Sigmoid colon (tissue), 6 donors: ENCODE measurements at regions not wholly inside any gene's neighbourhood (a gene's known extent, or its start where the extent isn't known, plus 50 kb on each side); places are given as distances from the start of the nearest gene placed in this dataset.

Source experiments
- DNase-seq: peaks from one replicate; pipeline ENCODE4 v3.0.0-alpha.2; 2019
- H3K27ac ChIP-seq, 4 donors: fragments of 200-600 bp; sonication (generic); one replicate each; pipeline ENCODE4 v1.5.1; 2016 to 2019; ENCODE audit warnings: mild to moderate bottlenecking in 1 of 4
- H3K27me3 ChIP-seq, 3 donors: fragments of 200-600 bp; sonication (generic); one replicate each; pipeline ENCODE4 v1.5.1; 2019; ENCODE audit warnings: mild to moderate bottlenecking in 1 of 3
- H3K36me3 ChIP-seq, 4 donors: fragments of 200-600 bp; sonication (generic); one replicate each; pipeline ENCODE4 v1.5.1; 2016 to 2019
- H3K4me1 ChIP-seq, 4 donors: fragments of 200-600 bp; sonication (generic); one replicate each; pipeline ENCODE4 v1.5.1; 2017 to 2019
- H3K4me3 ChIP-seq, 4 donors: fragments of 200-600 bp; sonication (generic); one replicate each; pipeline ENCODE4 v1.5.1; 2017 to 2019; ENCODE audit warnings: mild to moderate bottlenecking in 2 of 4, moderate library complexity in 1 of 4
- H3K9me3 ChIP-seq, 4 donors: fragments of 200-600 bp in 3 of 4; sonication (generic) in 3 of 4; one replicate each; pipeline versions ENCODE4 v1.5.1 to v1.6.1; 2013 to 2019
- EP300 ChIP-seq, 4 donors: sonication (generic); formaldehyde crosslinking; IDR thresholded peaks; one replicate each; pipeline ENCODE4 v1.6.1; 2017; ENCODE audit warnings: antibody characterized with exemption in 4 of 4
- POLR2A ChIP-seq, 2 donors: fragments of 450-650 bp; IDR thresholded peaks; one replicate each; pipeline ENCODE4 v1.6.1; 2016; ENCODE audit warnings: antibody characterized with exemption in 2 of 2, mild to moderate bottlenecking in 2 of 2, moderate library complexity in 2 of 2
- POLR2AphosphoS5 ChIP-seq, 4 donors: sonication (generic); formaldehyde crosslinking; IDR thresholded peaks; one replicate each; pipeline ENCODE4 v1.6.1; 2017; ENCODE audit warnings: antibody characterized with exemption in 4 of 4
- WGBS, 2 donors: extraction: QIAGEN DNeasy Blood & Tissue Kit; methylation state at CpG; one replicate each; pipeline ENCODE4 v1.1.7; 2013; 5-methylcytosine and 5-hydroxymethylcytosine counted together
- intact Hi-C: fragments of 100-400 bp; cut with DNase I; formaldehyde crosslinking; loops from one replicate; pipeline ENCODE4 v1.15.1; 2023
- TF ChIP-seq, protein P1 (sequence below), 4 experiments: fragments of 450-650 bp in 3 of 4; fragments of 200-600 bp in 1 of 4; IDR thresholded peaks; one replicate each; pipeline ENCODE4 v1.5.1; 2016 to 2019; ENCODE audit warnings: antibody characterized with exemption in 4 of 4, mild to moderate bottlenecking in 3 of 4, moderate library complexity in 2 of 4
- donor health status: healthy with polysubstance abuse.
- donor health status: healthy.

GRCh38 chr7:156492170-156492569 lies 148.4 kb upstream of the RNF32 start:
- no peak overlapping the region for H3K4me3 ChIP-seq
- H3K27me3 ChIP-seq, result no peaks in the 10 kb centered on the region
- TF ChIP-seq POLR2A (IDR thresholded peaks at IDR 0.05) (no peak), POLR2AphosphoS5 (IDR thresholded peaks at IDR 0.05) (no peak), EP300 (IDR thresholded peaks at IDR 0.05) (no peak)
- TF ChIP-seq, protein P1, sequence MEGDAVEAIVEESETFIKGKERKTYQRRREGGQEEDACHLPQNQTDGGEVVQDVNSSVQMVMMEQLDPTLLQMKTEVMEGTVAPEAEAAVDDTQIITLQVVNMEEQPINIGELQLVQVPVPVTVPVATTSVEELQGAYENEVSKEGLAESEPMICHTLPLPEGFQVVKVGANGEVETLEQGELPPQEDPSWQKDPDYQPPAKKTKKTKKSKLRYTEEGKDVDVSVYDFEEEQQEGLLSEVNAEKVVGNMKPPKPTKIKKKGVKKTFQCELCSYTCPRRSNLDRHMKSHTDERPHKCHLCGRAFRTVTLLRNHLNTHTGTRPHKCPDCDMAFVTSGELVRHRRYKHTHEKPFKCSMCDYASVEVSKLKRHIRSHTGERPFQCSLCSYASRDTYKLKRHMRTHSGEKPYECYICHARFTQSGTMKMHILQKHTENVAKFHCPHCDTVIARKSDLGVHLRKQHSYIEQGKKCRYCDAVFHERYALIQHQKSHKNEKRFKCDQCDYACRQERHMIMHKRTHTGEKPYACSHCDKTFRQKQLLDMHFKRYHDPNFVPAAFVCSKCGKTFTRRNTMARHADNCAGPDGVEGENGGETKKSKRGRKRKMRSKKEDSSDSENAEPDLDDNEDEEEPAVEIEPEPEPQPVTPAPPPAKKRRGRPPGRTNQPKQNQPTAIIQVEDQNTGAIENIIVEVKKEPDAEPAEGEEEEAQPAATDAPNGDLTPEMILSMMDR (IDR thresholded peaks at IDR 0.05), result no peak
- H3K36me3 ChIP-seq, result no peaks in the 10 kb centered on the region
- no peaks in the 10 kb centered on the region for H3K4me1 ChIP-seq
- intact Hi-C loops, result no loop called here
- no peaks in the 10 kb centered on the region for H3K9me3 ChIP-seq
- no peak for DNase-seq
- H3K27ac ChIP-seq, result no peak overlapping the region
- WGBS, 2 donors, result 89 to 94% methylated on average over 9 of the region's 9 CpGs

GRCh38 chr7:156491435-156491834 lies 149.1 kb upstream of the RNF32 start:
- Histone ChIP-seq H3K4me3 (no peak overlapping the region), H3K27ac (no peak overlapping the region), H3K36me3 (no peaks in the 10 kb centered on the region), H3K27me3 (no peaks in the 10 kb centered on the region), H3K4me1 (no peaks in the 10 kb centered on the region), H3K9me3 (no peaks in the 10 kb centered on the region)
- intact Hi-C loops, result no loop called here
- TF ChIP-seq EP300 (IDR thresholded peaks at IDR 0.05) (no peak), POLR2AphosphoS5 (IDR thresholded peaks at IDR 0.05) (no peak), POLR2A (IDR thresholded peaks at IDR 0.05) (no peak)
- TF ChIP-seq, protein P1 (IDR thresholded peaks at IDR 0.05), result no peak
- WGBS, 2 donors, result 65 to 70% methylated on average over 5 of the region's 5 CpGs
- DNase-seq, result no peak

GRCh38 chr7:156490021-156490800 lies 150.4 kb upstream of the RNF32 start:
- WGBS, 2 donors, result 92% methylated on average over 8 of the region's 8 CpGs
- intact Hi-C loops, result no loop called here
- TF ChIP-seq, protein P1 (IDR thresholded peaks at IDR 0.05), result no peak
- no peak for TF ChIP-seq POLR2AphosphoS5 (IDR thresholded peaks at IDR 0.05)
- TF ChIP-seq EP300 (IDR thresholded peaks at IDR 0.05), result no peak
- TF ChIP-seq POLR2A (IDR thresholded peaks at IDR 0.05), result no peak

GRCh38 chr7:156487811-156488533 lies 152.6 kb upstream of the RNF32 start:
- DNase-seq, result no peak
- Histone ChIP-seq H3K27ac (no peak overlapping the region), H3K27me3 (no peaks in the 10 kb centered on the region), H3K4me3 (no peak overlapping the region), H3K4me1 (no peaks in the 10 kb centered on the region), H3K9me3 (no peaks in the 10 kb centered on the region), H3K36me3 (no peaks in the 10 kb centered on the region)
- intact Hi-C loops, result no loop called here
- TF ChIP-seq POLR2AphosphoS5 (IDR thresholded peaks at IDR 0.05), result no peak
- TF ChIP-seq EP300 (IDR thresholded peaks at IDR 0.05), result no peak
- TF ChIP-seq, protein P1 (IDR thresholded peaks at IDR 0.05), result no peak
- no peak for TF ChIP-seq POLR2A (IDR thresholded peaks at IDR 0.05)
- 75 to 81% methylated on average over 12 of the region's 12 CpGs for WGBS, 2 donors

More at GRCh38 chr7:156490021-156490800, 150.4 kb upstream of the RNF32 start:
- H3K4me3 ChIP-seq, result no peak overlapping the region
- no peak overlapping the region for H3K27ac ChIP-seq
- H3K27me3 ChIP-seq, result no peaks in the 10 kb centered on the region
- no peaks in the 10 kb centered on the region for H3K9me3 ChIP-seq
- no peak for DNase-seq
- no peaks in the 10 kb centered on the region for H3K36me3 ChIP-seq
- no peaks in the 10 kb centered on the region for H3K4me1 ChIP-seq
